IMR-90 (cell line): ENCODE measurements at regions not wholly inside any gene's neighbourhood (a gene's known extent, or its start where the extent isn't known, plus 50 kb on each side); places are given as distances from the start of the nearest gene placed in this dataset.

Experiments
- ATAC-seq: fragments of 200-7000 bp; cut with Tn5 transposase; 2 replicates; pipeline ENCODE4 v1.9.1; 2020; ENCODE audit warnings: low read depth, mild to moderate bottlenecking, moderate library complexity
- BruUV-seq: library from RNA; stranded (reverse); fragments of 400-500 nt; replicated peaks from 2 replicates; lab custom pipeline; 2021; lab: Mats Ljungman, UMichigan
- CTCF ChIA-PET: fragments of 300-600 bp; formaldehyde crosslinking; extraction: SDS; loops from one replicate; lab custom pipeline; 2021; ENCODE audit warnings: antibody characterized with exemption; lab: Yijun Ruan, JAX
- POLR2A ChIA-PET: fragments of 300-600 bp; sonication (Branson Sonifier 250); formaldehyde crosslinking; loops from one replicate; lab custom pipeline; 2022; ENCODE audit warnings: antibody characterized with exemption; ENCODE audit not compliant: unreplicated experiment; lab: Charles Lee
- DNase-seq: peaks from one replicate; pipeline ENCODE4 v3.0.0; 2013
- H2AFZ ChIP-seq: replicated peaks from 2 replicates; pipeline ENCODE3; 2013; ENCODE audit warnings: low read length, mild to moderate bottlenecking; ENCODE audit not compliant: poor library complexity
- H2AK5ac ChIP-seq: 2 replicates; pipeline ENCODE4 v1.6.1; 2013; ENCODE audit warnings: low read depth, low read length, inconsistent platforms
- H2AK9ac ChIP-seq: replicated peaks from 2 replicates; pipeline ENCODE3; 2013; ENCODE audit warnings: mild to moderate bottlenecking, low read depth, low read length, moderate library complexity; ENCODE audit not compliant: poor library complexity
- H2BK120ac ChIP-seq: 2 replicates; pipeline ENCODE4 v1.6.1; 2013; ENCODE audit warnings: low read depth, low read length, inconsistent platforms
- H2BK15ac ChIP-seq: 3 replicates; pipeline ENCODE4 v1.6.1; 2013; ENCODE audit warnings: low read depth, low read length, inconsistent platforms
- H2BK20ac ChIP-seq: 2 replicates; pipeline ENCODE4 v1.6.1; 2013; ENCODE audit warnings: low read depth, mild to moderate bottlenecking, inconsistent platforms, low read length, moderate library complexity
- H2BK5ac ChIP-seq: 2 replicates; pipeline ENCODE4 v1.6.1; 2013; ENCODE audit warnings: mild to moderate bottlenecking, low read depth, low read length, inconsistent platforms; ENCODE audit not compliant: poor library complexity, severe bottlenecking
- H3K14ac ChIP-seq: replicated peaks from 2 replicates; pipeline ENCODE4 v1.6.1; 2013; ENCODE audit warnings: low read depth, low read length, inconsistent platforms
- H3K18ac ChIP-seq: 2 replicates; pipeline ENCODE4 v1.6.1; 2013; ENCODE audit warnings: low read depth, low read length, control low read depth
- H3K23ac ChIP-seq: 2 replicates; pipeline ENCODE4 v1.6.1; 2013; ENCODE audit warnings: low read depth, low read length, inconsistent platforms
- H3K27ac ChIP-seq: 2 replicates; pipeline ENCODE4 v1.5.1; 2013; ENCODE audit warnings: mild to moderate bottlenecking, control low read depth, low read length; ENCODE audit not compliant: insufficient read depth
- H3K27me3 ChIP-seq: 2 replicates; pipeline ENCODE4 v1.6.1; 2013; ENCODE audit warnings: low read length; ENCODE audit not compliant: control insufficient read depth, insufficient read depth
- H3K36me3 ChIP-seq: 2 replicates; pipeline ENCODE4 v1.6.1; 2013; ENCODE audit warnings: low read length, mixed read lengths; ENCODE audit not compliant: control insufficient read depth, insufficient read depth
- H3K4ac ChIP-seq: 2 replicates; pipeline ENCODE4 v1.6.1; 2013; ENCODE audit warnings: low read depth, low read length, inconsistent platforms
- H3K4me1 ChIP-seq: 2 replicates; pipeline ENCODE4 v1.6.1; 2013; ENCODE audit warnings: low read length, mixed read lengths; ENCODE audit not compliant: control insufficient read depth, insufficient read depth
- H3K4me2 ChIP-seq: 2 replicates; pipeline ENCODE4 v1.6.1; 2013; ENCODE audit warnings: low read depth, mild to moderate bottlenecking, control low read depth, low read length, moderate library complexity
- H3K4me3 ChIP-seq: 2 replicates; pipeline ENCODE4 v1.5.1; 2013; ENCODE audit warnings: low read depth, mild to moderate bottlenecking, control low read depth, low read length, moderate library complexity; ENCODE audit not compliant: insufficient read depth
- H3K56ac ChIP-seq: 2 replicates; pipeline ENCODE4 v1.6.1; 2013; ENCODE audit warnings: low read length, inconsistent platforms; ENCODE audit not compliant: insufficient read depth; ENCODE audit errors: extremely low read depth
- H3K79me1 ChIP-seq, 2 experiments: 2 replicates each; pipeline ENCODE4 v1.6.1; 2013; ENCODE audit warnings: low read length in 2 of 2, inconsistent platforms in 1 of 2, low read depth in 1 of 2
- H3K9ac ChIP-seq: 2 replicates; pipeline ENCODE4 v1.6.1; 2013; ENCODE audit warnings: low read depth, low read length, control low read depth
- H3K9me1 ChIP-seq: 2 replicates; pipeline ENCODE4 v1.6.1; 2013; ENCODE audit warnings: low read length, inconsistent platforms; ENCODE audit not compliant: insufficient read depth
- H3K9me3 ChIP-seq: 2 replicates; pipeline ENCODE4 v1.6.1; 2013; ENCODE audit warnings: low read length; ENCODE audit not compliant: control insufficient read depth, insufficient read depth
- H4K20me1 ChIP-seq: 2 replicates; pipeline ENCODE4 v1.6.1; 2013; ENCODE audit warnings: low read length, inconsistent platforms; ENCODE audit not compliant: insufficient read depth
- H4K5ac ChIP-seq: 2 replicates; pipeline ENCODE4 v1.6.1; 2013; ENCODE audit warnings: mild to moderate bottlenecking, low read depth, low read length, control low read depth
- H4K8ac ChIP-seq, 2 experiments: 2 replicates each; pipeline ENCODE4 v1.6.1; 2013; ENCODE audit warnings: low read depth in 2 of 2, low read length in 2 of 2, control low read depth in 1 of 2, inconsistent platforms in 1 of 2
- H4K91ac ChIP-seq: 2 replicates; pipeline ENCODE4 v1.6.1; 2013; ENCODE audit warnings: low read depth, low read length, inconsistent platforms; ENCODE audit not compliant: insufficient read depth
- BHLHE40 ChIP-seq: fragments of 150-350 bp; IDR thresholded peaks from 2 replicates; pipeline ENCODE4 v1.6.1; 2016; ENCODE audit warnings: mild to moderate bottlenecking, low read depth, low read length
- NFE2L2 ChIP-seq: fragments of 150-350 bp; IDR thresholded peaks from 2 replicates; pipeline ENCODE4 v1.6.1; 2016; ENCODE audit warnings: low read depth, mild to moderate bottlenecking, low read length
- WGBS, 2 experiments: methylation state at CpG; one replicate each; pipeline versions ENCODE4 v1.1.5 to v1.1.7; 2013; ENCODE audit warnings: missing lambda C conversion rate in 2 of 2; ENCODE audit not compliant: insufficient read length in 1 of 2; ENCODE audit errors: extremely low coverage in 2 of 2; 5-methylcytosine and 5-hydroxymethylcytosine counted together
- dilution Hi-C: fragments of 300-500 bp; cut with HindIII; formaldehyde crosslinking; loops from one replicate; pipeline ENCODE4 v1.14.3; 2018; ENCODE audit warnings: low sequenced_read_pairs; ENCODE audit not compliant: unreplicated experiment
- in situ Hi-C: fragments of 300-500 bp; cut with MboI; formaldehyde crosslinking; loops from 3 replicates; pipeline ENCODE4 v1.14.3; 2019; ENCODE audit warnings: low sequenced_read_pairs, inconsistent platforms, mixed read lengths
- intact Hi-C: fragments of 100-400 bp; cut with micrococcal nuclease; formaldehyde crosslinking; loops from 2 replicates; pipeline ENCODE4 v1.10.0; 2022

GRCh38 chr4:185916683-185917082, 104.7 kb upstream of the SORBS2 start:
- Histone ChIP-seq H4K5ac (no peak overlapping the region), H2BK120ac (no peak overlapping the region), H2AK5ac (no peak overlapping the region), H3K56ac (no peak overlapping the region), H3K9me3 (peaks cover 11% of the 10 kb centered on the region), H2BK20ac (no peak overlapping the region), H4K91ac (no peak overlapping the region), H3K4me2 (no peak overlapping the region), H2AFZ (no peak overlapping the region), H4K20me1 (no peaks in the 10 kb centered on the region), H3K79me1 (no peaks in the 10 kb centered on the region), H3K9ac (no peak overlapping the region), H3K9me1 (no peaks in the 10 kb centered on the region), H3K36me3 (no peaks in the 10 kb centered on the region), H3K18ac (no peak overlapping the region), H2BK15ac (no peak overlapping the region), H2BK5ac (no peak overlapping the region), H3K4me1 (peaks cover 3% of the 10 kb centered on the region; the same call in 1 of the 2 replicates), H2AK9ac (no peak overlapping the region), H3K23ac (no peak overlapping the region), H4K8ac (no peak overlapping the region), H3K27ac (no peak overlapping the region), H3K4me3 (no peak overlapping the region), H3K27me3 (peaks cover 55% of the 10 kb centered on the region), H3K14ac (no peak overlapping the region), H3K4ac (no peak overlapping the region)
- DNase-seq = no peak
- in situ Hi-C loops (no loop called here), dilution Hi-C loops (no loop called here), intact Hi-C loops (no loop called here)
- WGBS, 2 experiments = 83% methylated on average over 1 of the region's 4 CpGs; no CpG with 5 or more reads in 1 of the 2 experiments
- ChIA-PET POLR2A (no interaction called here), CTCF (no interaction called here)
- no peak for ATAC-seq
- BruUV-seq = no TSS peak
- TF ChIP-seq BHLHE40 (no peak), NFE2L2 (no peak)
